Caco-2 (cell line): ENCODE measurements at regions not wholly inside any gene's neighbourhood (a gene's known extent, or its start where the extent isn't known, plus 50 kb on each side); places are given as distances from the start of the nearest gene placed in this dataset.

Experiments
- BruUV-seq: library from RNA; stranded (reverse); fragments of 400-500 nt; replicated peaks from 2 replicates; lab custom pipeline; 2021; lab: Mats Ljungman, UMichigan
- CTCF ChIA-PET: fragments of 300-600 bp; sonication (Branson Sonifier 250); formaldehyde crosslinking; loops from one replicate; lab custom pipeline; 2022; ENCODE audit warnings: antibody characterized with exemption; lab: Charles Lee
- POLR2A ChIA-PET: fragments of 300-600 bp; sonication (Branson Sonifier 250); formaldehyde crosslinking; loops from one replicate; lab custom pipeline; 2022; ENCODE audit warnings: antibody characterized with exemption; lab: Charles Lee
- DNase-seq, 2 experiments: peaks; one replicate each; pipeline versions ENCODE4 v3.0.0 to v3.0.0-alpha.2; 2020 to 2022
- H3K27me3 ChIP-seq: replicated peaks from 2 replicates; pipeline ENCODE4 v1.6.0; 2011; ENCODE audit warnings: low read length; ENCODE audit not compliant: control insufficient read depth, insufficient read depth
- H3K36me3 ChIP-seq: 2 replicates; pipeline ENCODE4 v1.5.1; 2011; ENCODE audit warnings: low read length; ENCODE audit not compliant: control insufficient read depth, insufficient read depth
- H3K4me1 ChIP-seq: fragments of 250-450 bp; sonication (Bioruptor Pico); 2 replicates; pipeline ENCODE4 v1.5.1; 2020; ENCODE audit warnings: mild to moderate bottlenecking
- H3K4me3 ChIP-seq: 2 replicates; pipeline ENCODE4 v1.5.1; 2011; ENCODE audit warnings: low read depth, mild to moderate bottlenecking, control low read depth, low read length
- H3K9me3 ChIP-seq: fragments of 250-450 bp; sonication (Bioruptor Pico); 2 replicates; pipeline ENCODE4 v1.5.1; 2020; ENCODE audit warnings: mild to moderate bottlenecking, moderate library complexity
- H3K27ac Mint-ChIP-seq: one replicate; pipeline ENCODE4 v1.8.0; 2022; ENCODE audit warnings: mixed read lengths; ENCODE audit not compliant: unreplicated experiment
- H3K27me3 Mint-ChIP-seq: one replicate; pipeline ENCODE4 v1.8.0; 2022; ENCODE audit warnings: mixed read lengths; ENCODE audit not compliant: insufficient read depth, unreplicated experiment
- H3K36me3 Mint-ChIP-seq: one replicate; pipeline ENCODE4 v1.8.0; 2022; ENCODE audit warnings: mild to moderate bottlenecking, mixed read lengths; ENCODE audit not compliant: insufficient read depth, unreplicated experiment
- H3K4me1 Mint-ChIP-seq: one replicate; pipeline ENCODE4 v1.8.0; 2022; ENCODE audit warnings: low read depth, mixed read lengths; ENCODE audit not compliant: unreplicated experiment
- H3K4me3 Mint-ChIP-seq: one replicate; pipeline ENCODE4 v1.8.0; 2022; ENCODE audit warnings: mild to moderate bottlenecking, moderate library complexity, mixed read lengths; ENCODE audit not compliant: unreplicated experiment
- H3K9me3 Mint-ChIP-seq: one replicate; pipeline ENCODE4 v1.8.0; 2022; ENCODE audit warnings: mixed read lengths; ENCODE audit not compliant: unreplicated experiment
- CTCF ChIP-seq, 2 experiments: fragments of 200-600 bp in 1 of 2; IDR thresholded peaks; 1 replicate in 1 of 2; 2 replicates in 1 of 2; pipeline versions ENCODE4 v1.5.1 to v1.8.0; 2011 to 2022; ENCODE audit warnings: antibody characterized with exemption in 1 of 2, control low read depth in 1 of 2, inconsistent platforms in 1 of 2, low read depth in 1 of 2, low read length in 1 of 2, mild to moderate bottlenecking in 1 of 2, moderate library complexity in 1 of 2; ENCODE audit not compliant: insufficient read depth in 1 of 2, severe bottlenecking in 1 of 2, unreplicated experiment in 1 of 2
- intact Hi-C: fragments of 100-400 bp; cut with micrococcal nuclease; formaldehyde crosslinking; loops from one replicate; pipeline ENCODE4 v1.10.0; 2022; ENCODE audit not compliant: unreplicated experiment

- H3K36me3 Mint-ChIP-seq, result no peaks in the 10 kb centered on the region
- H3K4me1 Mint-ChIP-seq, result no peaks in the 10 kb centered on the region
- H3K9me3 Mint-ChIP-seq, result no peaks in the 10 kb centered on the region
- no peaks in the 10 kb centered on the region for H3K36me3 ChIP-seq
- CTCF ChIA-PET, result no interaction called here
- BruUV-seq, result no TSS peak
- no peak overlapping the region for H3K4me3 Mint-ChIP-seq
- intact Hi-C loops, result no loop called here
- POLR2A ChIA-PET, result no interaction called here
- no peak overlapping the region for H3K4me3 ChIP-seq
- no peaks in the 10 kb centered on the region for H3K9me3 ChIP-seq
- no peak for TF ChIP-seq CTCF (IDR thresholded peaks at IDR 0.05; ENCODE audit: insufficient read depth in 1 of 2, low read depth in 1 of 2, low read length in 1 of 2, severe bottlenecking in 1 of 2, unreplicated experiment in 1 of 2)
- H3K4me1 ChIP-seq, result no peaks in the 10 kb centered on the region
- no peak for DNase-seq
- no peaks in the 10 kb centered on the region for H3K27me3 ChIP-seq
- H3K27me3 Mint-ChIP-seq, result peaks cover 17% of the 10 kb centered on the region
- H3K27ac Mint-ChIP-seq, result no peak overlapping the region
Observed at GRCh38 chr6:125370343-125370742, 68.6 kb upstream of the HDDC2 start.

- Histone ChIP-seq H3K27me3 (no peaks in the 10 kb centered on the region), H3K4me1 (no peaks in the 10 kb centered on the region), H3K9me3 (no peaks in the 10 kb centered on the region), H3K36me3 (no peaks in the 10 kb centered on the region), H3K4me3 (no peak overlapping the region)
- TF ChIP-seq CTCF (IDR thresholded peaks at IDR 0.05; ENCODE audit: insufficient read depth in 1 of 2, low read depth in 1 of 2, low read length in 1 of 2, severe bottlenecking in 1 of 2, unreplicated experiment in 1 of 2), result no peak
- CTCF ChIA-PET, result no interaction called here
- Mint-ChIP-seq H3K9me3 (no peaks in the 10 kb centered on the region), H3K27ac (no peak overlapping the region), H3K4me1 (no peaks in the 10 kb centered on the region), H3K36me3 (no peaks in the 10 kb centered on the region), H3K4me3 (no peak overlapping the region), H3K27me3 (peaks cover 16% of the 10 kb centered on the region)
- intact Hi-C loops, result no loop called here
- POLR2A ChIA-PET, result no interaction called here
- no TSS peak for BruUV-seq
- DNase-seq, result no peak
Observed at GRCh38 chr6:125375013-125375412, 73.2 kb upstream of the HDDC2 start.

- ChIA-PET POLR2A (no interaction called here), CTCF (no interaction called here)
- TF ChIP-seq CTCF (IDR thresholded peaks at IDR 0.05; ENCODE audit: insufficient read depth in 1 of 2, low read depth in 1 of 2, low read length in 1 of 2, severe bottlenecking in 1 of 2, unreplicated experiment in 1 of 2), result no peak
- no peak overlapping the region for H3K4me3 Mint-ChIP-seq
- no TSS peak for BruUV-seq
- H3K27ac Mint-ChIP-seq, result no peak overlapping the region
- DNase-seq, result no peak
- H3K27me3 Mint-ChIP-seq, result peaks cover 16% of the 10 kb centered on the region
- intact Hi-C loops, result no loop called here
- H3K36me3 Mint-ChIP-seq, result no peaks in the 10 kb centered on the region
- Histone ChIP-seq H3K4me1 (no peaks in the 10 kb centered on the region), H3K27me3 (no peaks in the 10 kb centered on the region), H3K9me3 (no peaks in the 10 kb centered on the region), H3K36me3 (no peaks in the 10 kb centered on the region), H3K4me3 (no peak overlapping the region)
- no peaks in the 10 kb centered on the region for H3K4me1 Mint-ChIP-seq
- no peaks in the 10 kb centered on the region for H3K9me3 Mint-ChIP-seq
Observed at GRCh38 chr6:125375821-125376220, 74.1 kb upstream of the HDDC2 start.
